Transverse colon (tissue), 4 donors: ENCODE measurements at regions not wholly inside any gene's neighbourhood (a gene's known extent, or its start where the extent isn't known, plus 50 kb on each side); places are given as distances from the start of the nearest gene placed in this dataset.

Experiments
- DNase-seq: peaks from one replicate; pipeline ENCODE4 v3.0.0-alpha.2; 2019
- H3K27ac ChIP-seq, 4 donors: fragments of 200-600 bp; sonication (generic); 2 replicates each; pipeline ENCODE4 v1.5.1; 2016 to 2018; ENCODE audit warnings: inconsistent platforms in 4 of 4
- H3K27me3 ChIP-seq: fragments of 200-600 bp; sonication (generic); 2 replicates; pipeline ENCODE4 v1.5.1; 2017; ENCODE audit warnings: inconsistent platforms
- H3K36me3 ChIP-seq, 4 donors: fragments of 200-600 bp; sonication (generic); 2 replicates each; pipeline ENCODE4 v1.5.1; 2017 to 2019; ENCODE audit warnings: inconsistent platforms in 4 of 4
- H3K4me1 ChIP-seq, 4 donors: fragments of 200-600 bp; sonication (generic); 2 replicates each; pipeline ENCODE4 v1.5.1; 2017 to 2020; ENCODE audit warnings: inconsistent platforms in 4 of 4
- H3K4me3 ChIP-seq, 4 donors: fragments of 200-600 bp; sonication (generic); 1 replicate in 1 of 4; 2 replicates in 3 of 4; pipeline versions ENCODE4 v1.5.1 to v1.6.1; 2017 to 2019; ENCODE audit warnings: inconsistent platforms in 4 of 4
- H3K9me3 ChIP-seq, 2 donors: fragments of 200-600 bp; sonication (generic); 2 replicates each; pipeline ENCODE4 v1.5.1; 2017 to 2019; ENCODE audit warnings: inconsistent platforms in 2 of 2
- CTCF ChIP-seq, 5 experiments: fragments of 200-600 bp in 3 of 5; fragments of 450-650 bp in 2 of 5; sonication (generic) in 3 of 5; IDR thresholded peaks; 1 replicate in 2 of 5; 2 replicates in 3 of 5; pipeline ENCODE4 v1.5.1; 2016 to 2017; ENCODE audit warnings: antibody characterized with exemption in 5 of 5, inconsistent platforms in 3 of 5, mild to moderate bottlenecking in 2 of 5, moderate library complexity in 1 of 5
- EP300 ChIP-seq: sonication (generic); formaldehyde crosslinking; IDR thresholded peaks from one replicate; pipeline ENCODE4 v1.6.1; 2017; ENCODE audit warnings: antibody characterized with exemption, low read depth
- POLR2A ChIP-seq: fragments of 450-650 bp; IDR thresholded peaks from one replicate; pipeline ENCODE4 v1.6.1; 2016; ENCODE audit warnings: antibody characterized with exemption, mild to moderate bottlenecking, moderate library complexity
- POLR2AphosphoS5 ChIP-seq, 3 donors: sonication (generic); formaldehyde crosslinking; IDR thresholded peaks; one replicate each; pipeline ENCODE4 v1.6.1; 2016; ENCODE audit warnings: antibody characterized with exemption in 3 of 3
- WGBS, 2 donors: methylation state at CpG; one replicate each; pipeline ENCODE4 v1.1.5; 2018; ENCODE audit warnings: low coverage in 1 of 2; 5-methylcytosine and 5-hydroxymethylcytosine counted together
- in situ Hi-C, 4 donors: fragments of 200-750 bp; cut with MboI; loops; one replicate each; pipeline versions ENCODE4 v1.15.0 to v1.15.1; 2017; ENCODE audit warnings: low sequenced_read_pairs in 3 of 4, low pct_ligation_motif_present in 1 of 4, low pct_unique_long_range_greater_than_20kb in 1 of 4
- intact Hi-C: fragments of 100-400 bp; cut with DNase I; formaldehyde crosslinking; loops from one replicate; pipeline ENCODE4 v1.15.1; 2023; ENCODE audit warnings: low total_unique reads

GRCh38 chr17:13134076-13134475 is 116.2 kb upstream of the ELAC2 start:
- Histone ChIP-seq H3K4me1 (no peaks in the 10 kb centered on the region), H3K4me3 (no peak overlapping the region), H3K27me3 (no peaks in the 10 kb centered on the region), H3K27ac (no peak overlapping the region), H3K9me3 (no peaks in the 10 kb centered on the region), H3K36me3 (no peaks in the 10 kb centered on the region)
- no peak for DNase-seq
- TF ChIP-seq POLR2A (no peak), EP300 (no peak), POLR2AphosphoS5 (IDR thresholded peaks at IDR 0.05) (no peak), CTCF (IDR thresholded peaks at IDR 0.05) (no peak)
- intact Hi-C loops (no loop called here), in situ Hi-C loops (no loop called here)
- 23 to 50% methylated on average over 1 of the region's 1 CpG for WGBS, 2 donors

GRCh38 chr17:13131225-13131624 is 113.4 kb upstream of the ELAC2 start:
- no peaks in the 10 kb centered on the region for H3K36me3 ChIP-seq
- no peaks in the 10 kb centered on the region for H3K27me3 ChIP-seq
- no peaks in the 10 kb centered on the region for H3K4me1 ChIP-seq
- no peaks in the 10 kb centered on the region for H3K9me3 ChIP-seq
- in situ Hi-C loops, result no loop called here
- H3K4me3 ChIP-seq, result no peak overlapping the region
- no peak for DNase-seq
- intact Hi-C loops, result no loop called here
- 46 to 59% methylated on average over 4 to 5 of the region's 5 CpGs for WGBS, 2 donors
- TF ChIP-seq CTCF (IDR thresholded peaks at IDR 0.05), result no peak
- no peak for TF ChIP-seq POLR2A
- no peak for TF ChIP-seq POLR2AphosphoS5 (IDR thresholded peaks at IDR 0.05)
- no peak for TF ChIP-seq EP300
- no peak overlapping the region for H3K27ac ChIP-seq

GRCh38 chr17:13129356-13129755 is 111.5 kb upstream of the ELAC2 start:
- Histone ChIP-seq H3K27ac (no peak overlapping the region), H3K27me3 (no peaks in the 10 kb centered on the region), H3K4me1 (no peaks in the 10 kb centered on the region), H3K36me3 (no peaks in the 10 kb centered on the region), H3K9me3 (no peaks in the 10 kb centered on the region), H3K4me3 (no peak overlapping the region)
- in situ Hi-C loops (no loop called here), intact Hi-C loops (no loop called here)
- DNase-seq, result no peak
- 86 to 96% methylated on average over 2 of the region's 2 CpGs for WGBS, 2 donors
- TF ChIP-seq CTCF (IDR thresholded peaks at IDR 0.05), result no peak
- TF ChIP-seq POLR2AphosphoS5 (IDR thresholded peaks at IDR 0.05), result no peak
- TF ChIP-seq EP300, result no peak
- TF ChIP-seq POLR2A, result no peak

- in situ Hi-C loops (no loop called here), intact Hi-C loops (no loop called here)
- Histone ChIP-seq H3K4me3 (no peak overlapping the region), H3K36me3 (no peaks in the 10 kb centered on the region), H3K9me3 (no peaks in the 10 kb centered on the region), H3K27ac (no peak overlapping the region), H3K4me1 (no peaks in the 10 kb centered on the region), H3K27me3 (no peaks in the 10 kb centered on the region)
- DNase-seq, result no peak
- 50 to 74% methylated on average over 1 of the region's 1 CpG for WGBS, 2 donors
- no peak for TF ChIP-seq EP300
- TF ChIP-seq CTCF (IDR thresholded peaks at IDR 0.05), result no peak
- no peak for TF ChIP-seq POLR2A
- TF ChIP-seq POLR2AphosphoS5 (IDR thresholded peaks at IDR 0.05), result no peak
Measured at GRCh38 chr17:13128676-13129075, 110.8 kb upstream of the ELAC2 start.
